ENCODE measurements at regions not wholly inside any gene's neighbourhood (a gene's known extent, or its start where the extent isn't known, plus 50 kb on each side); places are given as distances from the start of the nearest gene placed in this dataset.

- TF ChIP-seq POLR2A (IDR thresholded peaks at IDR 0.05; ENCODE audit: low read depth, low read length): no peak
- TF ChIP-seq TAF1 (IDR thresholded peaks at IDR 0.05; ENCODE audit: borderline replicate concordance, low read depth, low read length): no peak
- TF ChIP-seq POLR2AphosphoS5 (IDR thresholded peaks at IDR 0.05; ENCODE audit: low read depth, low read length): no peak
Observed at GRCh38 chr2:123101434-123101833, 923.7 kb upstream of the CNTNAP5 start.
